Stimulated activated CD8-positive, alpha-beta memory T cell treated with anti-CD3 and anti-CD28 coated beads, Interleukin-4, amount 100 ng/mL, for 1 hour (primary cell): ENCODE measurements at regions not wholly inside any gene's neighbourhood (a gene's known extent, or its start where the extent isn't known, plus 50 kb on each side); places are given as distances from the start of the nearest gene placed in this dataset.

Source experiments
- DNase-seq, 2 donors: peaks; one replicate each; pipeline ENCODE4 v3.0.0-alpha.2; 2020; ENCODE audit warnings: low read depth in 2 of 2, low spot score in 1 of 2

GRCh38 chr3:104885214-104885814, 481.4 kb upstream of the ALCAM start:
- no peak for DNase-seq

- DNase-seq, result no peak
These were observed 480.3 kb upstream of the ALCAM start for GRCh38 chr3:104886220-104886995.

GRCh38 chr3:104887069-104887468, 479.6 kb upstream of the ALCAM start:
- no peak for DNase-seq

GRCh38 chr3:104887619-104888018, 479.1 kb upstream of the ALCAM start:
- DNase-seq, result no peak

- no peak for DNase-seq
These were observed 474.7 kb upstream of the ALCAM start for GRCh38 chr3:104892044-104892443.

- no peak for DNase-seq
These were observed 470.1 kb upstream of the ALCAM start for GRCh38 chr3:104896624-104897023.

GRCh38 chr3:104901396-104901795, 465.3 kb upstream of the ALCAM start:
- no peak for DNase-seq

- no peak for DNase-seq
These were observed 463.6 kb upstream of the ALCAM start for GRCh38 chr3:104903064-104903463.

GRCh38 chr3:104906001-104906639, 460.6 kb upstream of the ALCAM start:
- no peak for DNase-seq

GRCh38 chr3:104907507-104907906, 459.2 kb upstream of the ALCAM start:
- DNase-seq, result no peak

- no peak for DNase-seq
These were observed 457.9 kb upstream of the ALCAM start for GRCh38 chr3:104908761-104909160.

- DNase-seq, result no peak
These were observed 457.5 kb upstream of the ALCAM start for GRCh38 chr3:104909198-104909597.

GRCh38 chr3:104909721-104910120, 457.0 kb upstream of the ALCAM start:
- no peak for DNase-seq

- no peak for DNase-seq
These were observed 455.3 kb upstream of the ALCAM start for GRCh38 chr3:104911376-104911775.

GRCh38 chr3:104916971-104917370, 449.7 kb upstream of the ALCAM start:
- DNase-seq, result no peak

- no peak for DNase-seq
These were observed 446.2 kb upstream of the ALCAM start for GRCh38 chr3:104920512-104920911.

GRCh38 chr3:104933972-104934371, 432.7 kb upstream of the ALCAM start:
- DNase-seq, result no peak

- DNase-seq, result no peak
These were observed 431.1 kb upstream of the ALCAM start for GRCh38 chr3:104935613-104936012.

GRCh38 chr3:104939196-104939595, 427.5 kb upstream of the ALCAM start:
- no peak for DNase-seq

GRCh38 chr3:104941785-104942184, 424.9 kb upstream of the ALCAM start:
- DNase-seq, result no peak

- DNase-seq, result no peak
These were observed 422.7 kb upstream of the ALCAM start for GRCh38 chr3:104943974-104944373.

GRCh38 chr3:104947943-104948342, 418.8 kb upstream of the ALCAM start:
- DNase-seq, result no peak
